HepG2 (cell line): ENCODE measurements at regions not wholly inside any gene's neighbourhood (a gene's known extent, or its start where the extent isn't known, plus 50 kb on each side); places are given as distances from the start of the nearest gene placed in this dataset.

Source experiments
- AKAP8 ChIP-seq: sonication (generic); formaldehyde crosslinking; IDR thresholded peaks from 2 replicates; pipeline ENCODE4 v1.5.1; 2020; ENCODE audit warnings: mild to moderate bottlenecking, missing genetic modification reagents
- BHLHE40 ChIP-seq: IDR thresholded peaks from 2 replicates; pipeline ENCODE4 v1.6.1; 2011; ENCODE audit warnings: low read length, improper control_type of control experiment
- BRD4 ChIP-seq: sonication (generic); formaldehyde crosslinking; IDR thresholded peaks from 2 replicates; pipeline ENCODE4 v1.4.0; 2020; ENCODE audit warnings: missing genetic modification reagents
- CTCF ChIP-seq: sonication (generic); formaldehyde crosslinking; IDR thresholded peaks from 2 replicates; pipeline ENCODE4 v1.5.0; 2020; ENCODE audit warnings: mild to moderate bottlenecking, missing genetic modification reagents, moderate library complexity
- DR1 ChIP-seq: sonication (generic); formaldehyde crosslinking; IDR thresholded peaks from 2 replicates; pipeline ENCODE4 v1.8.0; 2021; ENCODE audit warnings: mild to moderate bottlenecking, missing genetic modification reagents, inconsistent platforms
- HOXA3 ChIP-seq: sonication (generic); formaldehyde crosslinking; IDR thresholded peaks from 2 replicates; pipeline ENCODE4 v1.5.0; 2020; ENCODE audit warnings: missing genetic modification reagents
- NFIC ChIP-seq: IDR thresholded peaks from 2 replicates; pipeline ENCODE4 v1.6.1; 2012; ENCODE audit warnings: mild to moderate bottlenecking, low read length, inconsistent platforms
- POGZ ChIP-seq: sonication (generic); formaldehyde crosslinking; IDR thresholded peaks from 2 replicates; pipeline ENCODE4 v1.4.0; 2020; ENCODE audit warnings: mild to moderate bottlenecking, missing genetic modification reagents
- SRY ChIP-seq: sonication (generic); formaldehyde crosslinking; IDR thresholded peaks from 2 replicates; pipeline ENCODE4 v1.8.0; 2022; ENCODE audit warnings: mild to moderate bottlenecking, missing genetic modification reagents
- ZBTB4 ChIP-seq: sonication (generic); formaldehyde crosslinking; IDR thresholded peaks from 2 replicates; pipeline ENCODE4 v1.4.0; 2020; ENCODE audit warnings: missing genetic modification reagents, mild to moderate bottlenecking, borderline replicate concordance
- ZFY ChIP-seq: sonication (generic); formaldehyde crosslinking; IDR thresholded peaks from 2 replicates; pipeline ENCODE4 v1.4.0; 2020; ENCODE audit warnings: missing genetic modification reagents
- ZNF18 ChIP-seq: sonication (generic); formaldehyde crosslinking; IDR thresholded peaks from 2 replicates; pipeline ENCODE4 v1.8.0; 2022; ENCODE audit warnings: mild to moderate bottlenecking, missing genetic modification reagents; ENCODE audit not compliant: insufficient replicate concordance
- ZNF263 ChIP-seq: sonication (generic); formaldehyde crosslinking; IDR thresholded peaks from 2 replicates; pipeline ENCODE4 v1.4.0; 2020; ENCODE audit warnings: missing genetic modification reagents
- ZNF451 ChIP-seq: sonication (generic); formaldehyde crosslinking; IDR thresholded peaks from 2 replicates; pipeline ENCODE4 v1.5.0; 2020; ENCODE audit warnings: mild to moderate bottlenecking, missing genetic modification reagents
- ZNF691 ChIP-seq: sonication (generic); formaldehyde crosslinking; IDR thresholded peaks from 2 replicates; pipeline ENCODE4 v1.4.0; 2020; ENCODE audit warnings: missing genetic modification reagents, low read depth, mild to moderate bottlenecking, borderline replicate concordance
- ZNF768 ChIP-seq: sonication (generic); formaldehyde crosslinking; IDR thresholded peaks from 2 replicates; pipeline ENCODE4 v1.4.0; 2020; ENCODE audit warnings: missing genetic modification reagents
- ZNF777 ChIP-seq: sonication (generic); formaldehyde crosslinking; IDR thresholded peaks from 2 replicates; pipeline ENCODE4 v1.4.0; 2020; ENCODE audit warnings: missing genetic modification reagents
- ZNF800 ChIP-seq: sonication (generic); formaldehyde crosslinking; IDR thresholded peaks from 2 replicates; pipeline ENCODE4 v1.4.0; 2020; ENCODE audit warnings: missing genetic modification reagents

- TF ChIP-seq CTCF = peak; percentile 68
- peak; percentile 47; the same call in 1 of the 2 replicates for TF ChIP-seq DR1
- TF ChIP-seq ZBTB4 = peak; percentile 47; the same call in 1 of the 2 replicates
- 0 out of 2 replicates have a peak, but pooled peaks have one; percentile 29 for TF ChIP-seq SRY (CRISPR knock-in tag)
- TF ChIP-seq AKAP8 (CRISPR knock-in tag) = no peak
- TF ChIP-seq ZNF777 (CRISPR knock-in tag) = peak; percentile 74
- 0 out of 2 replicates have a peak, but pooled peaks have one; percentile 12 for TF ChIP-seq ZNF768 (CRISPR knock-in tag)
- peak; percentile 99 for TF ChIP-seq ZNF18 (CRISPR knock-in tag)
- TF ChIP-seq BHLHE40 = 0 out of 2 replicates have a peak, but pooled peaks have one; percentile 1
- TF ChIP-seq BRD4 (CRISPR knock-in tag) = 0 out of 2 replicates have a peak, but pooled peaks have one; percentile 17
- TF ChIP-seq ZNF263 = peak; percentile 60; the same call in 1 of the 2 replicates
- peak; percentile 39; the same call in 1 of the 2 replicates for TF ChIP-seq HOXA3 (CRISPR knock-in tag)
- TF ChIP-seq ZFY = peak; percentile 42; the same call in 1 of the 2 replicates
- TF ChIP-seq ZNF800 (CRISPR knock-in tag) = peak; percentile 75; the same call in 1 of the 2 replicates
- peak; percentile 35; the same call in 1 of the 2 replicates for TF ChIP-seq ZNF691 (CRISPR knock-in tag)
- no peak for TF ChIP-seq NFIC
- TF ChIP-seq ZNF451 = no peak
- 0 out of 2 replicates have a peak, but pooled peaks have one; percentile 19 for TF ChIP-seq POGZ (CRISPR knock-in tag)
Measured at GRCh38 chr18:75125382-75126331, 83.3 kb downstream of the PTGR3 start (continued).
